NAMALWA (cell line): ENCODE measurements at regions not wholly inside any gene's neighbourhood (a gene's known extent, or its start where the extent isn't known, plus 50 kb on each side); places are given as distances from the start of the nearest gene placed in this dataset.

Experiments used
- DNase-seq: peaks from one replicate; pipeline ENCODE4 v3.0.0-alpha.2; 2015; ENCODE audit warnings: low spot score

GRCh38 chr12:132393991-132394949, 64.9 kb upstream of the GALNT9 start:
- no peak for DNase-seq

- DNase-seq: no peak
These were observed 63.9 kb upstream of the GALNT9 start for GRCh38 chr12:132393245-132393795.

- DNase-seq: no peak
These were observed 63.2 kb upstream of the GALNT9 start for GRCh38 chr12:132392389-132393244.

- no peak for DNase-seq
These were observed 62.1 kb upstream of the GALNT9 start for GRCh38 chr12:132391326-132392041.

- no peak for DNase-seq
These were observed 61.1 kb upstream of the GALNT9 start for GRCh38 chr12:132390287-132391076.

- DNase-seq: no peak
These were observed 60.3 kb upstream of the GALNT9 start for GRCh38 chr12:132389526-132390286.

GRCh38 chr12:132389026-132389425, 59.6 kb upstream of the GALNT9 start:
- no peak for DNase-seq

GRCh38 chr12:132388379-132389015, 59.1 kb upstream of the GALNT9 start:
- DNase-seq: no peak

- DNase-seq: no peak
These were observed 57.6 kb upstream of the GALNT9 start for GRCh38 chr12:132386926-132387497.

GRCh38 chr12:132385923-132386751, 56.7 kb upstream of the GALNT9 start:
- no peak for DNase-seq

GRCh38 chr12:132384916-132385774, 55.8 kb upstream of the GALNT9 start:
- DNase-seq: no peak

- no peak for DNase-seq
These were observed 51.3 kb upstream of the GALNT9 start for GRCh38 chr12:132380641-132381040.

- DNase-seq: no peak
These were observed 50.6 kb upstream of the GALNT9 start for GRCh38 chr12:132379996-132380395.

GRCh38 chr12:132379576-132379975, 50.2 kb upstream of the GALNT9 start:
- no peak for DNase-seq
